Left lung (tissue), 4 donors: ENCODE measurements at regions not wholly inside any gene's neighbourhood (a gene's known extent, or its start where the extent isn't known, plus 50 kb on each side); places are given as distances from the start of the nearest gene placed in this dataset.
A peak's percentile ranks its signal among the peaks of the same experiment; 100 is the strongest.

Experiments
- ATAC-seq: fragments of 200-7000 bp; cut with Tn5 transposase; one replicate; pipeline ENCODE4 v1.9.1; 2020; ENCODE audit warnings: moderate library complexity
- DNase-seq, 4 donors: peaks; one replicate each; pipeline ENCODE4 v3.0.0-alpha.2; 2013 to 2020
- H3K27ac ChIP-seq, 2 donors: fragments of 200-600 bp; sonication (generic) in 1 of 2; one replicate each; pipeline versions ENCODE4 v1.5.0 to v1.8.0; 2020 to 2021
- H3K27me3 ChIP-seq, 2 donors: fragments of 200-600 bp; sonication (generic) in 1 of 2; one replicate each; pipeline versions ENCODE4 v1.5.0 to v1.8.0; 2020 to 2021
- H3K36me3 ChIP-seq, 2 donors: fragments of 200-600 bp; sonication (generic) in 1 of 2; one replicate each; pipeline versions ENCODE4 v1.5.0 to v1.8.0; 2020 to 2021
- H3K4me1 ChIP-seq, 2 donors: fragments of 200-600 bp; one replicate each; pipeline ENCODE4 v1.8.0; 2021
- H3K4me3 ChIP-seq, 2 donors: fragments of 200-600 bp; sonication (generic) in 1 of 2; one replicate each; pipeline versions ENCODE4 v1.5.0 to v1.8.0; 2020 to 2021; ENCODE audit warnings: mild to moderate bottlenecking in 1 of 2
- H3K9me3 ChIP-seq, 2 donors: fragments of 200-600 bp; sonication (generic) in 1 of 2; one replicate each; pipeline versions ENCODE4 v1.5.0 to v1.8.0; 2020 to 2021
- CTCF ChIP-seq, 2 donors: fragments of 200-600 bp; sonication (generic) in 1 of 2; IDR thresholded peaks; one replicate each; pipeline versions ENCODE4 v1.5.0 to v1.8.0; 2021; ENCODE audit warnings: antibody characterized with exemption in 2 of 2
- intact Hi-C, 2 donors: fragments of 100-400 bp; cut with DNase I; formaldehyde crosslinking; loops; one replicate each; pipeline versions ENCODE4 v1.11.2 to v1.14.2; 2022
- donor health status: DM: no; HTN: yes; CAD: no.
- donor health status: DM: no; HTN: no; CAD: no.

DNA sequence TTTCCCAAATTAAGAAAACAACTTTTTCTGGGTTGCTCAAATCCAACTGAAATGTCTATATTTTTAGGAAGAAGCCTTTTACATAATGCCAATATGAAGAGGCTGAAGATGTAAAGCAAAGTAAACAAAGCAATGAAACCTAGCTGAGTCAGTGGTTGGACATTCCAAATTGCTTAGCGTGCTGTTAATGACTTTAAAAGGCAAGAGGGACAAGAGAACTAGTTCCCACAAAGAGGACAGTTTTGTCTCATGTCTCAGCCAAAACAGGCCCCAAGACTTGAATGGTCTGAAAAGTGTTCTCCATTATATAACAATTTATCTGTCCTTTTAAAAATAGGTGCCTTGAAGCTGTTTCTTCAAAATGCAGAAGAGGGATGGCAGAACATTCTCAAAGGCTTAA is 407.0 kb downstream of the ENC1 start:
- no peaks in the 10 kb centered on the region for H3K36me3 ChIP-seq
- no peak overlapping the region for H3K27ac ChIP-seq
- no peaks in the 10 kb centered on the region for H3K9me3 ChIP-seq
- intact Hi-C loops = no loop called here
- ATAC-seq = no peak
- H3K27me3 ChIP-seq = no peaks in the 10 kb centered on the region
- H3K4me1 ChIP-seq = no peaks in the 10 kb centered on the region
- TF ChIP-seq CTCF (IDR thresholded peaks at IDR 0.05) = no peak
- no peak for DNase-seq
- H3K4me3 ChIP-seq = no peak overlapping the region

DNA sequence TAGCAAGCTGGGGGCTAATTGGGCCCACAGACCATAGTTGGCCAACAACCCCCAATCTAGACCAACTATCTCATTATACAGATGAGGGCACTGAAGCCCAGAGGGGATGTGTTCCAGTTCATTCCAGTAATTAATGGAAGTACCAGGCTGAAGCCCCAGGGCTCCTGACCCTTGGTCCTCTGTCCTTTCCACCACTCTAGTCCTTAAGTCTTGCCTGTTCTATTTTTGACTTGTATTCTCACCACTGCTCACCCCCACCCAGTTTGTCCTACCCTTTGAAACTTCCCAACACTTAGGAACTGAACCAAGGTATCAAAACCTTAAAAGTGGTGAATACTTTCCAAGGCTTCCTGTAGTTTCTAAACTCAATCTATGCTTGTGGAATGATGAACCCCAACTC is 407.4 kb downstream of the ENC1 start:
- intact Hi-C loops = no loop called here
- H3K36me3 ChIP-seq = no peaks in the 10 kb centered on the region
- DNase-seq (no peak), ATAC-seq (no peak)
- no peak overlapping the region for H3K27ac ChIP-seq
- no peak overlapping the region for H3K4me3 ChIP-seq
- H3K4me1 ChIP-seq = no peaks in the 10 kb centered on the region
- no peaks in the 10 kb centered on the region for H3K9me3 ChIP-seq
- H3K27me3 ChIP-seq = no peaks in the 10 kb centered on the region
- TF ChIP-seq CTCF (IDR thresholded peaks at IDR 0.05) = no peak

GRCh38 chr5:74232276-74232675 is 408.3 kb downstream of the ENC1 start:
- no peak overlapping the region for H3K27ac ChIP-seq
- intact Hi-C loops = no loop called here
- no peaks in the 10 kb centered on the region for H3K27me3 ChIP-seq
- no peak overlapping the region for H3K4me3 ChIP-seq
- no peaks in the 10 kb centered on the region for H3K36me3 ChIP-seq
- no peaks in the 10 kb centered on the region for H3K4me1 ChIP-seq
- DNase-seq (no peak), ATAC-seq (peak; percentile 35)
- no peaks in the 10 kb centered on the region for H3K9me3 ChIP-seq
- no peak for TF ChIP-seq CTCF (IDR thresholded peaks at IDR 0.05)

DNA sequence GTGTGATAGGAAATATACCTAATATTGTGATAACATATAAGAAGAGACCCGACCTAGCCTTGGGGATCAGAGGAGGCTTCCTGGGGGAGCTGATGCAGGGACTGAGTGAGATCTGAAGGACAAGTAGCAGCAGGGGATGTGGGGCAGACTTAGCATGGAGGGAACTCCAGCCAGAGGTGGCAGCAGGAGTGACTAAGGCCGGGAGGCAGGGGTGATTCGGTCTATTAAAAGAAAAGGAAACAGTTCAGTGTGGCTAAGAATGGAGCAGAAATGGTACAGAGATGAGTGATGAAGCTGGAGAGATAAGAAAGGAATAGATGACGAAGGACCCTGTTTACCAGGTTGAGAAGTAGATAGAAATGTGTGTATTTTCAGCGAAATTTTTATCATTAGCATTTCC is 408.8 kb downstream of the ENC1 start:
- Histone ChIP-seq H3K4me1 (no peaks in the 10 kb centered on the region), H3K27me3 (no peaks in the 10 kb centered on the region), H3K36me3 (no peaks in the 10 kb centered on the region), H3K4me3 (no peak overlapping the region), H3K27ac (no peak overlapping the region), H3K9me3 (no peaks in the 10 kb centered on the region)
- intact Hi-C loops = no loop called here
- DNase-seq (no peak), ATAC-seq (no peak)
- TF ChIP-seq CTCF (IDR thresholded peaks at IDR 0.05) = no peak

- no peak overlapping the region for H3K27ac ChIP-seq
- H3K27me3 ChIP-seq = no peaks in the 10 kb centered on the region
- DNase-seq (no peak), ATAC-seq (no peak)
- no peak overlapping the region for H3K4me3 ChIP-seq
- no peak for TF ChIP-seq CTCF (IDR thresholded peaks at IDR 0.05)
- H3K9me3 ChIP-seq = peaks cover 0 to 3% of the 10 kb centered on the region in 2 donors
- no peaks in the 10 kb centered on the region for H3K4me1 ChIP-seq
- intact Hi-C loops = no loop called here
- H3K36me3 ChIP-seq = no peaks in the 10 kb centered on the region
Observed at GRCh38 chr5:74226716-74227485, 413.6 kb downstream of the ENC1 start.
